ENCODE measurements at regions not wholly inside any gene's neighbourhood (a gene's known extent, or its start where the extent isn't known, plus 50 kb on each side); places are given as distances from the start of the nearest gene placed in this dataset.

DNA sequence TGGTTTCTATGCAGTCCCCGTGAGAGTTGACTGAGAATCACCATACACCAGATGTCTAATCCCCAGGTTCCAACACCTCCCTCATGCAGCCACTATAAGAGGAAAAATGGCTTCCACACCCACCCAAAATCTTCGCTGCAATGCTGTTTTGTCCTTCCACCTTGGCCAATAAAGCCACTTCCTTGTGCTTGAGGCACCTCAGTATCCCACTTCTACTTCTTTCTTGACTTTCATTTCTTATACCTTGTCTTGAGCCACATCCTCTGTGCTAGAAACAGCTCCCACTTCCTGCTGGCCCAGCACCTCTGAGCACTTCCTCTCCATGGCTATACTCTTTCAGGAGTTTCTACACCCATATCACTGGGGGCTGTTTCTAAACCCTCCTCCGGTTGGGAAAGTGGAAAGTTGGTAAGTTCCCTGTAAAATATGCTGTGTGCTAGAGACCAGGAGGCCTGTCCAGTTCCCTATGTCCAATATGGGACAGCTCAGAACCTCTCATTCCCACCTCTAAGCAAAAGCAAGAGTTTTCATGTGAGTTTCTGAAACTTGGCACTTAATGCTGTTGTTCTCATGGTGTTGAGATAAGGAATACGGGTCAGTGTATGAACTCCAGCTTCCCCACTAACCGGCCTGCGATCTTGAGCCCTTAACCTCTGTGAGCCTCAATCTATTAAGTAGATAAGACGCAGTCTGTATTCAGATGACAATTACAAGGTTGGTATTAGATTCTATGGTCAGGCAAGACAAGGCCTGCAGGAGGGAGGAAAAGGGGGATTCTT lies 209.1 kb upstream of the ID2 start:
- H3K4me1 ChIP-seq (replicated peaks), result peaks cover 11% of the 10 kb centered on the region
- DNase-seq (ENCODE audit: low read depth in 1 of 2, low spot score in 2 of 2), result no peak
- H3K27ac ChIP-seq, result no peak overlapping the region
- no peaks in the 10 kb centered on the region for H3K36me3 ChIP-seq
- H3K9me3 ChIP-seq (replicated peaks), result no peaks in the 10 kb centered on the region
- no peak overlapping the region for H3K4me3 ChIP-seq
- H3K27me3 ChIP-seq (replicated peaks), result no peaks in the 10 kb centered on the region

DNA sequence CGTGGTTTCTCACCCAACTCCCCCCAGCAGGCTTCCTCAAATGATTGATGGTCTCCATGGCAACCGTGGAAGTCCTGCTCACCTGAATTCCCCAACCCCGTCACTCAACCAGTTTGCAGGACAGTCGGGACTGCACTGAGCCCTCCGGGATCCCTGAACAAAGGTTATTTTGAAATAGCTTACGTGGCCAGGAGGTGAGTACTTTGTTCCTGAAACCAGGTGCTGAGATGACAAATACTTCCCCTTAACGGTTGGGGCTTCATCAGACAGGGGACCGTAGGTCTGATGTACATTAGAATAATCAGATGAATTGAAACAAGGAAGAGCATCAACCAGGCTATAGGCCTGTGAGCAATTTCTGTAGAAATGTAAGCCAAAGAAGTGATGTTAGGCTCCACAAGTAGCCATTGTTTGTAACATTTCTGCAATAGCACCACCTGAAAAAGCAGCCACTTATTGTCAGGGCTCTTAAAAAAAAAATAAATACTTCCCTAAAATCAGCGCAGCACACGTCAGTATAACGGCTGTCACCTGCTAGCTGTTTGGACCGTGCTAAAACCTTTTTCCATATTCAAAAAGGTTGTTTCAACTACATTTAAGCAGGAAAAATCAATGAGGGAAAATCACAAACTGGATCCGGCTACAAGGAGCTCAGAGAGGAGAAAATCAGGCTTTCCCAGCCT lies 206.4 kb upstream of the ID2 start:
- Histone ChIP-seq H3K27ac (no peak overlapping the region), H3K27me3 (replicated peaks) (no peaks in the 10 kb centered on the region), H3K4me3 (no peak overlapping the region), H3K9me3 (replicated peaks) (no peaks in the 10 kb centered on the region), H3K4me1 (replicated peaks) (no peaks in the 10 kb centered on the region), H3K36me3 (no peaks in the 10 kb centered on the region)
- DNase-seq (ENCODE audit: low read depth in 1 of 2, low spot score in 2 of 2), result no peak

DNA sequence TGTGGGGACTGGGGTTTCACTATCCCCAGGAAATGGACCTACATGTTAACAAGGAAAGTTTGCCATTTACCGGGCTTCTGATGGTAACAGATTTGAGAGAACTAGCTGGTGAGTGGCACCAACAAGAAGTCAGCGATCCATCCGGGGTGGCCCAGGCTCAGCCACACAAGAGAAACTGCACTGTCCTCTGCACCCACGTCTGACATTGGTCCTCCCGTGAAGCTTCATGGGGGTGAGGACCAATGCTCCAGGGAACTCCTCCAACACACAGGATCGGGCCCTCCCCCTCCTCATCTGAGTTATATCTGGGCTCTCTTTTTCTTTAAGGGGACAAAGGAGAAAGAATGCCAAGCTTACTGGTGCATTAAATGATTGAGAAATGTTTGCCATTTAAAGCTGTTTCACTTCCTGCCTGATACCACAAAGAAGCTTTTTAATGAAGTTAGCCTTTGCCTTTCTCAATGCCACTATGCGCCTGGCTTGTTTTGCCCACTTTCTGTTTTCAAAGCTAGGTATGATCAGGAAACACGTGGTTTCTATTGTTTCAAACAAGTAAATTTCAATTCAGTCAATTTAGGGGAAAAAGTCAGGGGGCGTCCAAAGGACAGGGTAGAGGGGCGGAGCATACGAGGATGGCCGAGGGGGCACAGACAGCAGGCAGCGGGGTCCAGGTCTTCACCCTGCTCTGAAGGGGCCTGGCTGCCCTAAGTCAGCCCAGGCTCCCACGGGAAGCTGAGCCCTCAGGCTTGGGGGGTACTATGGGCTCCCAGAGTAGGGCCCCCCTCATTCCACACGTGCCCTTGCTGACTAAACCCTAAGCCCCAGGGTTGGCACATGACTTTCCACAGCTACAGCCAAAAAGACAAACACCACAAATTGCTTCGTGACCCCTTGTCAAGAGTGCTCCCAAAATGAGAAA lies 204.0 kb upstream of the ID2 start:
- Histone ChIP-seq H3K27ac (no peak overlapping the region), H3K9me3 (replicated peaks) (no peaks in the 10 kb centered on the region), H3K27me3 (replicated peaks) (no peaks in the 10 kb centered on the region), H3K4me1 (replicated peaks) (no peaks in the 10 kb centered on the region), H3K4me3 (no peak overlapping the region), H3K36me3 (no peaks in the 10 kb centered on the region)
- DNase-seq (ENCODE audit: low read depth in 1 of 2, low spot score in 2 of 2), result no peak

DNA sequence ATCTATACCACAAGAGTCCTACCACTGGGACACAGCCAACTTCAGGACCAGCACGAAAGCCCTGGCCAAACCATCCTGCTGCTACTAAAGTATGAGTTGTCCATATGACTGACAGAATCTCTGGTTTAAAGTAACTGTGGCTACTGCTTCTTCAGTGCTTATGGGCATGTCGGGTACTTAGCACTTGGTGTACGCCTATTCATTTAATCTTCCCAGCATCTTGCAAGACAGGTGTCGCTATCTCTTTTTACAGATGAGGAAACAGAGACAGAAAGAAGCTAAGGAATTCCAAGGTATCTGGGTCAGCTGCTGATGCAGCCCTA lies 203.4 kb upstream of the ID2 start:
- H3K36me3 ChIP-seq, result no peaks in the 10 kb centered on the region
- no peak overlapping the region for H3K27ac ChIP-seq
- no peak for DNase-seq (ENCODE audit: low read depth in 1 of 2, low spot score in 2 of 2)
- no peaks in the 10 kb centered on the region for H3K4me1 ChIP-seq (replicated peaks)
- no peaks in the 10 kb centered on the region for H3K27me3 ChIP-seq (replicated peaks)
- H3K4me3 ChIP-seq, result no peak overlapping the region
- no peaks in the 10 kb centered on the region for H3K9me3 ChIP-seq (replicated peaks)

DNA sequence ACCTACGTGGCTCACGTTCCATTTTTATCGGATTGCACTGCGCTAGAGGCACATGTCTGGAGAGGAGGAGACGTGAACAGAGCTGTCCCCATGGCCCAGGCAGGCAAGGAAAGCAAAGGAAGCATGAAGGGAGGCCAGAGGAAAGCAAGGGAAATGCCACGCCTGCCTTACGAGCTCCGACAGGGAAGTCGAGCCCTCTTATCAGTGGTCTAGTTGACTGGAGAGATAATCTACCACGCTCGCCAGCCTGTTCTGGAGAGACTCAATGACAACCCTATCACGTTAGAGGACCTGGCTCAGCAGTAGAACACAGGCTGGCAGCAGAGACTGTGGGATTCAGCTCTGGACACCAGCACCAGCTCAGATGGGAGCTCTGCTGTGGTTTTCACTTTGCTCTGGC lies 202.6 kb upstream of the ID2 start:
- no peak overlapping the region for H3K4me3 ChIP-seq
- no peaks in the 10 kb centered on the region for H3K9me3 ChIP-seq (replicated peaks)
- H3K27ac ChIP-seq, result no peak overlapping the region
- no peaks in the 10 kb centered on the region for H3K4me1 ChIP-seq (replicated peaks)
- no peaks in the 10 kb centered on the region for H3K36me3 ChIP-seq
- DNase-seq (ENCODE audit: low read depth in 1 of 2, low spot score in 2 of 2), result no peak
- no peaks in the 10 kb centered on the region for H3K27me3 ChIP-seq (replicated peaks)

DNA sequence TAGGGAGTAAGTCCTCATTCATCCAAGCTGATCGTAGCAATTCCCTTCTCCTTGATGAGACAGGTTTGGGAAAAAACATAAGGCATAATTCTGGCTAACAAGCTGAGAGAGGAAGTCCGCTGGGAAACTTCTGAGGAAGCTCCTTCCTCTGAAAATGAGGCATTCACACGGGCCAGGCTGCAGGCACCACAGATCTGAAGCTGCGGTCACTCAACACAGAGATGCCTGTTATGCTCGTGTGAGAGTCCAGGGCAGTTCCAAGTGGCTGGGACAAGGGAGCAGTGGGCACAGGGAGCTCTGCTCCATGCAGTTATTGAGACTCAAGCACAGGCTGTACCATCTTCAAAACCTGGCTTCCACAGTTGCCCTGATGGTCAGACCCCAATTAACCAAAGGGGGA lies 200.9 kb upstream of the ID2 start:
- no peaks in the 10 kb centered on the region for H3K36me3 ChIP-seq
- H3K9me3 ChIP-seq (replicated peaks), result no peaks in the 10 kb centered on the region
- no peaks in the 10 kb centered on the region for H3K27me3 ChIP-seq (replicated peaks)
- H3K4me3 ChIP-seq, result no peak overlapping the region
- H3K4me1 ChIP-seq (replicated peaks), result no peaks in the 10 kb centered on the region
- H3K27ac ChIP-seq, result no peak overlapping the region
- no peak for DNase-seq (ENCODE audit: low read depth in 1 of 2, low spot score in 2 of 2)

DNA sequence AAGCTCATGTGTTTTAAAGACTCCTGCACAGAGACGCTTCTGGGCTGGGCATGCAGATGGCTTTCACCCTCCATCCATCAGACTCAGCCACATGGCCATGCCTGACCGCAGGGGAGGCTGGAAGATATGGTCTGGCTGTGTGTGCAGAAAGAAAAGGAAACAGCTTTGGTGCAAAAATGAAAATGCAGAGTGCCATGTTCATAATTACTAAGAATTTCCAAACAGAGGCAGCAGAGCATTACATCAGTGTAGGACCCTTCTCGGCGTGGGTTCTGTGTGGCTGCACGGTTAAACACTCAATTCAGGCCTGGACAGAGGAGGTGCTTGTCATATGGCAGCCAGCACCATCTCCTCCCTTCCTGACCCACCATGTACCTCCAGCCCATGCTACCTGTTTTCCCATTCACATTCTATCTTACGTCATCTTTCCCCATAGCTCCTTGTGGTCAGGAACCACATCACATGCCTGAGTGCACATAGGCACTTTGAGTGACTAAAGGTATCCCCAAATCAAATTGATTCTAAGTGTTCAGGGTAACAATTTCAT lies 200.3 kb upstream of the ID2 start:
- no peak overlapping the region for H3K27ac ChIP-seq

DNA sequence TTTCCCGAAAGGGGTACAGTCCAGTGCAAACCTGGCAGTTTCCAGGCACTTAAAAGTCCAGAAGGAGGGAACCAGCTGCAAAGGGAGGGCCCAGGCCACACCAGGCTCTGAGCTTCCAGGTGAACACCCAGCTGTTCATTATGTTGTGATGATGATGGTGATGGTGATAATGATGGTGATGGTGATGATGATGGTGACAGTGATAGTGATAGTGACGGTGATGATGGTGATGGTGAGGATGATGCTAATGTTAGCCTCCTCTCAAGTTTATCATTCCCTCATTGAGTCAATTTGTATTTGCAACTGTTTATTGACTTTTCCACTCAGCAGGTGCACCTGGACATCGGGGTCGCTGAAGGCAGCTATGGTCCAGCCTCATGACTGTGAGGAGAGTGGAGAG lies 199.4 kb upstream of the ID2 start:
- DNase-seq (ENCODE audit: low read depth in 1 of 2, low spot score in 2 of 2), result no peak
- H3K27ac ChIP-seq, result no peak overlapping the region
- no peak overlapping the region for H3K4me3 ChIP-seq
- H3K4me1 ChIP-seq (replicated peaks), result no peaks in the 10 kb centered on the region
- H3K9me3 ChIP-seq (replicated peaks), result no peaks in the 10 kb centered on the region
- no peaks in the 10 kb centered on the region for H3K36me3 ChIP-seq
- H3K27me3 ChIP-seq (replicated peaks), result no peaks in the 10 kb centered on the region

More for the DNA sequence above, 200.3 kb upstream of the ID2 start:
- H3K9me3 ChIP-seq (replicated peaks), result no peaks in the 10 kb centered on the region
- H3K27me3 ChIP-seq (replicated peaks), result no peaks in the 10 kb centered on the region
- H3K4me3 ChIP-seq, result no peak overlapping the region
- no peak for DNase-seq (ENCODE audit: low read depth in 1 of 2, low spot score in 2 of 2)
- H3K4me1 ChIP-seq (replicated peaks), result no peaks in the 10 kb centered on the region
- no peaks in the 10 kb centered on the region for H3K36me3 ChIP-seq

DNA sequence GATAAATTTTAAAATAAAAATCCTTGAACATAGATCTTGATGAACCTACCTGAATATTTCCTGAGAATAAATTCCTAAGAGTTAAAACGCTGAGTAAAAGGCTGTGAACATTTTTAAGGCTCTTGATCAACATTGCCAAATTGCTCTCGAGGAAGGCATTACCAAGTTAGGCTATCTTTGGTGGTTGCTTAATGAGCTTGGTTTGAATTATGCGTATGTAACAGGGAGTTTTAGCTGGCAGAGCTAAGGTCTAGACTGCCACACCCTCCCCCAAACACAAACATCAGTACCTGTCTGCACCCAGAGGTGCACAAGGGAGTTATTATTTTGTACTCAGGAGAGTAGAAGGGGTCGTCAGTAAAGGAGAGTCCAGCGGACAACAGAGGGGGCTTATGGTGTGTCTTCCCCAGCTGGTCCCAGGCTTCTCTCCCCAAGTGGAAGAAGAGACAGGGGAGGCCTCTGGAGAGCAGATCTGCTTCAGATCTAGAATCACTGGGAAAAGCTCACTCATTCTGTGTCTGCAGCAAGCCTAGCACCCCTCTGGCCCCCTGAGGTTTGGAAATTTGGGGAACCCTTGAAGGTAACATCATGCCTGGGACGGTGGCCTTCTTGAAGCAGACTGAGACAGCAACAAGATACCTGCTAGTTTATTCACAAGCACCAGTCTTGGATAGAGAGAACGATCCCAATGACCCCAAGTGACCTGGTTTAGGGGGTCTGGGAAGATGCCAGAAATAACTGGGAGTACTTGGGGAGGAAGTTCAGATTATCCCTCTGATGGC lies 197.2 kb upstream of the ID2 start:
- Histone ChIP-seq H3K4me1 (replicated peaks) (no peaks in the 10 kb centered on the region), H3K27me3 (replicated peaks) (no peaks in the 10 kb centered on the region), H3K27ac (no peak overlapping the region), H3K36me3 (no peaks in the 10 kb centered on the region), H3K9me3 (replicated peaks) (no peaks in the 10 kb centered on the region), H3K4me3 (no peak overlapping the region)
- no peak for DNase-seq (ENCODE audit: low read depth in 1 of 2, low spot score in 2 of 2)

DNA sequence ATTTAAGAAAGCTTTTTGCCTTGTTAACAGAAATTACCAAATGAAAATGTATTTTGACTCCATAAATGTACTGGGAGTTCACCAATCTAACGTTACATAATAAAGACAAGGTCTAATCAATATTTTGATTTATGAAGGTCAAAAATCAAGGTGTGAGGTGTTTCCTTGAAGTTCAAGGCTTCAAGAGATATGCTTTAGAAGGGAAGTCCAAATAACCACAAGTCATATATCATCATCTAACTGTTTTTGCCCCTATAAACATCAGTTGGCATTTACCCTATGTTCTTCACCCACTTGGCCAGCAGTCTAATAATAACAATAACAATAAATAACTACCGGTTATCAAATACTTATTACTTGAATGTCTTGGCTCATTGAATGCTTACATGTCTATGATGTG lies 196.1 kb upstream of the ID2 start:
- H3K27me3 ChIP-seq (replicated peaks), result no peaks in the 10 kb centered on the region
- no peaks in the 10 kb centered on the region for H3K36me3 ChIP-seq
- no peaks in the 10 kb centered on the region for H3K9me3 ChIP-seq (replicated peaks)
- H3K4me1 ChIP-seq (replicated peaks), result no peaks in the 10 kb centered on the region
- H3K27ac ChIP-seq, result no peak overlapping the region
- no peak for DNase-seq (ENCODE audit: low read depth in 1 of 2, low spot score in 2 of 2)
- H3K4me3 ChIP-seq, result no peak overlapping the region

DNA sequence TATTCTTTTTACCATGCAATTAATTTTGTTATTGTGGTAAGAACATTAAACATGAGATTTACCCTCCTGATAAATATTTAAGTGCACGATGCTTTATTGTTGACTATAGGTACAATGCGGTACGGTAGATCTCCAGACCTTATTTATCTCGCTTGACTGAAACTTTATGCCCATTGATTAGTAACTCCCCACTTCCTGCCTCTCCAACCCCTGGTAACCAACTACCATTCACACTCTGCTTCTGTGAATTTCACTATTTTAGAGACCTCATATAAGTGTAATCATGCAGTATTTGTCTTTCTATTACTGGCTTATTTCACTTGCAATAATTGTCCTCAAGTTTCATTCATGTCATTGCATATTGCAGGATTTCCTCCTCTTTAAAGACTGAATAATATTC lies 195.7 kb upstream of the ID2 start:
- no peak overlapping the region for H3K27ac ChIP-seq
- H3K27me3 ChIP-seq (replicated peaks), result no peaks in the 10 kb centered on the region
- no peak for DNase-seq (ENCODE audit: low read depth in 1 of 2, low spot score in 2 of 2)
- no peaks in the 10 kb centered on the region for H3K36me3 ChIP-seq
- H3K4me1 ChIP-seq (replicated peaks), result no peaks in the 10 kb centered on the region
- no peak overlapping the region for H3K4me3 ChIP-seq
- no peaks in the 10 kb centered on the region for H3K9me3 ChIP-seq (replicated peaks)

DNA sequence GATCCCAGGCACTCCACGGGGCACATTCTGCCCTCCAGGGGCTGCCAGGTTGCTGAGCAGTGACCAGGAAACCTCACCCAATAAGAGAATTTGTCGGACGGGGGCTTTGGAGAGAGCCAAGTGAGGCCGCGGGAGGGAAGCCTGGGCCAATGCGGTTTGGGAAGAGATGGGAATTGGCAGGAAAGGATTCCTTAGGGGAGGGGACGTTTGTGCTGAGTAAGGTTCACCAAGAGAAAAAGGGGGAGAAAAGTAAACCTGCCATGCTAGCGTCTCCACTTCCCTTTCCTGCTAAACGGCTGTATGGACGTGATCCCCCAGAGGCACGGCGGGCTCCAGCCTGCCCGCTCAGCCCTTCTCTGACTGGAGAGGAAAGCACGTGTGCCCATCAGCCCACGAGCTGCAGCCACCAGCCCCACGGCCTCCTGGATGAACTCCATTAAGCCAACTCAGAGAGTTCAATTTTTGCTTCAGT lies 194.4 kb upstream of the ID2 start:
- DNase-seq (ENCODE audit: low read depth in 1 of 2, low spot score in 2 of 2), result no peak
- Histone ChIP-seq H3K36me3 (no peaks in the 10 kb centered on the region), H3K4me3 (no peak overlapping the region), H3K27ac (no peak overlapping the region), H3K27me3 (replicated peaks) (no peaks in the 10 kb centered on the region), H3K9me3 (replicated peaks) (no peaks in the 10 kb centered on the region), H3K4me1 (replicated peaks) (no peaks in the 10 kb centered on the region)

DNA sequence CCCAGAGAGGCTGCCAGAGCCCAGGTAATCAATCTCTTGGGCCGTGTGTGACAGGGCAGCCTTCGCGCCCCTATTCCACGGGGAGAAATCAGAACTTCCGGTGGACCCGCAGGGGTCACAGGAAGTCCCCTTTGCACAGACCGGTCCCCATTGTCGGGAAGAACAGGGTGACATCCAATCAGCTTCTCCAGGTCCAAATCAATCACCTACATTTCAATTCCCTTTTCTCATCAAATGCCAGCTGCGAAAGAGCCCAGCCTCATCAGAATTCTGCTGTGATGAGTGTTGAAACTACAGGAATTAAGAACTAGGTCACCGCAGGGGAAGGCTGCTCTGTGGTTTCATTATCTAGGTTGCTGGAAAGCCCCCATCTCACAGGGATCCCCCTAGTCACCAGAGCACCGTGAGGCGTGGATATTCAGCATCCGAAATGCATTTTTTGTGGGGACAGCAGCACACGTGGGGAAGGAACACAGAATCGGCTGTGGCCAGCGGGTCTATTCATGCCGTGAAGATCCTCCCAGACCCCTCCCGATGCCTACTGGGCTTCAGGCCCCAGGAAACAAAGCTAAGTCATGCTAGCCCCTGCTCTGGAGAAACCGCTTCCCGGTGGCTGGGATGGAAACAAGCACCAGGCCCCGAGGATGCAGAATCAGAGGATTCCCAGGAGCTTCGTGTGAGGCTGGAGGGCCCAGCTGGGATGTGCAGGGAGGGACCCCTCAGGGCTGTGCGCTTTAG lies 193.7 kb upstream of the ID2 start:
- DNase-seq (ENCODE audit: low read depth in 1 of 2, low spot score in 2 of 2), result no peak
- no peaks in the 10 kb centered on the region for H3K9me3 ChIP-seq (replicated peaks)
- H3K36me3 ChIP-seq, result no peaks in the 10 kb centered on the region
- no peaks in the 10 kb centered on the region for H3K27me3 ChIP-seq (replicated peaks)
- H3K4me3 ChIP-seq, result no peak overlapping the region
- H3K27ac ChIP-seq, result no peak overlapping the region
- H3K4me1 ChIP-seq (replicated peaks), result no peaks in the 10 kb centered on the region

All from SJSA1 (cell line).